ENCODE measurements at regions not wholly inside any gene's neighbourhood (a gene's known extent, or its start where the extent isn't known, plus 50 kb on each side); places are given as distances from the start of the nearest gene placed in this dataset.
"Not testable (repeated sequence)": the region's sequence is repeated elsewhere in the genome, so short reads cannot be mapped to it uniquely, and the experiment has no call there.

- no peak for DNase-seq
These were observed 194.7 kb upstream of the THRB start for GRCh38 chr3:24689353-24689752.

- no peak for DNase-seq
These were observed 196.1 kb upstream of the THRB start for GRCh38 chr3:24690777-24691176.

GRCh38 chr3:24699078-24699477 is 204.4 kb upstream of the THRB start:
- not testable (repeated sequence) for DNase-seq

GRCh38 chr3:24704496-24704895 is 209.8 kb upstream of the THRB start:
- DNase-seq = peak; percentile 15

- no peak for DNase-seq
These were observed 213.3 kb upstream of the THRB start for GRCh38 chr3:24707936-24708335.

GRCh38 chr3:24709956-24710355 is 215.3 kb upstream of the THRB start:
- no peak for DNase-seq

- no peak for DNase-seq
These were observed 218.9 kb upstream of the THRB start for GRCh38 chr3:24713516-24713915.

- DNase-seq = no peak
These were observed 219.8 kb upstream of the THRB start for GRCh38 chr3:24714436-24714835.

- no peak for DNase-seq
These were observed 220.6 kb upstream of the THRB start for GRCh38 chr3:24715171-24715792.

- no peak for DNase-seq
These were observed 227.4 kb upstream of the THRB start for GRCh38 chr3:24722087-24722486.

GRCh38 chr3:24725514-24726255 is 231.0 kb upstream of the THRB start:
- no peak for DNase-seq

- DNase-seq = no peak
These were observed 231.8 kb upstream of the THRB start for GRCh38 chr3:24726423-24726822.

GRCh38 chr3:24730173-24730572 is 235.5 kb upstream of the THRB start:
- no peak for DNase-seq

GRCh38 chr3:24734019-24734418 is 239.4 kb upstream of the THRB start:
- no peak for DNase-seq

GRCh38 chr3:24736701-24737100 is 242.1 kb upstream of the THRB start:
- DNase-seq = no peak

GRCh38 chr3:24740326-24740725 is 245.7 kb upstream of the THRB start:
- DNase-seq = no peak

GRCh38 chr3:24741506-24741905 is 246.9 kb upstream of the THRB start:
- no peak for DNase-seq

GRCh38 chr3:24748520-24748919 is 253.9 kb upstream of the THRB start:
- no peak for DNase-seq

- no peak for DNase-seq
These were observed 256.4 kb upstream of the THRB start for GRCh38 chr3:24751020-24751419.

- DNase-seq = no peak
These were observed 261.6 kb upstream of the THRB start for GRCh38 chr3:24756101-24756888.

GRCh38 chr3:24763393-24763792 is 268.7 kb upstream of the THRB start:
- DNase-seq = peak; percentile 34

- DNase-seq = no peak
These were observed 269.7 kb upstream of the THRB start for GRCh38 chr3:24764236-24764915.

- DNase-seq = no peak
These were observed 270.7 kb upstream of the THRB start for GRCh38 chr3:24765399-24765798.

All from EL (cell line).